HFFc6 (cell line): ENCODE measurements at regions not wholly inside any gene's neighbourhood (a gene's known extent, or its start where the extent isn't known, plus 50 kb on each side); places are given as distances from the start of the nearest gene placed in this dataset.

Experiments
- DNase-seq: peaks from one replicate; pipeline ENCODE4 v3.0.0-alpha.2; 2018
- H3K27ac Mint-ChIP-seq: 2 replicates; pipeline ENCODE4 v1.8.0; 2020; ENCODE audit warnings: mild to moderate bottlenecking, mixed read lengths
- H3K27me3 Mint-ChIP-seq: 2 replicates; pipeline ENCODE4 v1.8.0; 2021; ENCODE audit warnings: mild to moderate bottlenecking, moderate library complexity, mixed read lengths; ENCODE audit not compliant: insufficient read depth
- H3K36me3 Mint-ChIP-seq: 2 replicates; pipeline ENCODE4 v1.8.0; 2021; ENCODE audit warnings: low read depth, mixed read lengths
- H3K4me1 Mint-ChIP-seq: 2 replicates; pipeline ENCODE4 v1.8.0; 2020; ENCODE audit warnings: low read depth, mixed read lengths
- H3K4me3 Mint-ChIP-seq: 2 replicates; pipeline ENCODE4 v1.8.0; 2020; ENCODE audit warnings: mild to moderate bottlenecking, moderate library complexity, mixed read lengths
- H3K9me3 Mint-ChIP-seq: 2 replicates; pipeline ENCODE4 v1.8.0; 2020; ENCODE audit warnings: mild to moderate bottlenecking, mixed read lengths
- TF ChIP-seq, protein P1 (sequence below): fragments of 200-600 bp; sonication (generic); IDR thresholded peaks from 2 replicates; pipeline ENCODE4 v1.5.0; 2021; ENCODE audit warnings: antibody characterized with exemption, mild to moderate bottlenecking

GRCh38 chr12:58186401-58186800 is 245.0 kb downstream of the ATP23 start:
- Mint-ChIP-seq H3K4me3 (no peak overlapping the region), H3K36me3 (no peaks in the 10 kb centered on the region), H3K27me3 (peaks cover 2% of the 10 kb centered on the region), H3K4me1 (no peaks in the 10 kb centered on the region), H3K9me3 (no peaks in the 10 kb centered on the region), H3K27ac (no peak overlapping the region)
- DNase-seq = no peak
- TF ChIP-seq, protein P1, sequence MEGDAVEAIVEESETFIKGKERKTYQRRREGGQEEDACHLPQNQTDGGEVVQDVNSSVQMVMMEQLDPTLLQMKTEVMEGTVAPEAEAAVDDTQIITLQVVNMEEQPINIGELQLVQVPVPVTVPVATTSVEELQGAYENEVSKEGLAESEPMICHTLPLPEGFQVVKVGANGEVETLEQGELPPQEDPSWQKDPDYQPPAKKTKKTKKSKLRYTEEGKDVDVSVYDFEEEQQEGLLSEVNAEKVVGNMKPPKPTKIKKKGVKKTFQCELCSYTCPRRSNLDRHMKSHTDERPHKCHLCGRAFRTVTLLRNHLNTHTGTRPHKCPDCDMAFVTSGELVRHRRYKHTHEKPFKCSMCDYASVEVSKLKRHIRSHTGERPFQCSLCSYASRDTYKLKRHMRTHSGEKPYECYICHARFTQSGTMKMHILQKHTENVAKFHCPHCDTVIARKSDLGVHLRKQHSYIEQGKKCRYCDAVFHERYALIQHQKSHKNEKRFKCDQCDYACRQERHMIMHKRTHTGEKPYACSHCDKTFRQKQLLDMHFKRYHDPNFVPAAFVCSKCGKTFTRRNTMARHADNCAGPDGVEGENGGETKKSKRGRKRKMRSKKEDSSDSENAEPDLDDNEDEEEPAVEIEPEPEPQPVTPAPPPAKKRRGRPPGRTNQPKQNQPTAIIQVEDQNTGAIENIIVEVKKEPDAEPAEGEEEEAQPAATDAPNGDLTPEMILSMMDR = no peak

- Mint-ChIP-seq H3K9me3 (no peaks in the 10 kb centered on the region), H3K36me3 (no peaks in the 10 kb centered on the region), H3K27me3 (peaks cover 2% of the 10 kb centered on the region), H3K27ac (no peak overlapping the region), H3K4me3 (no peak overlapping the region), H3K4me1 (no peaks in the 10 kb centered on the region)
- TF ChIP-seq, protein P1 = no peak
- no peak for DNase-seq
These were observed 245.5 kb downstream of the ATP23 start for GRCh38 chr12:58186914-58187313.

GRCh38 chr12:58189030-58189429 is 247.7 kb downstream of the ATP23 start:
- Mint-ChIP-seq H3K27ac (no peak overlapping the region), H3K9me3 (no peaks in the 10 kb centered on the region), H3K4me1 (no peaks in the 10 kb centered on the region), H3K36me3 (no peaks in the 10 kb centered on the region), H3K27me3 (peaks cover 2% of the 10 kb centered on the region), H3K4me3 (no peak overlapping the region)
- TF ChIP-seq, protein P1 = no peak
- no peak for DNase-seq

GRCh38 chr12:58189893-58190292 is 248.5 kb downstream of the ATP23 start:
- no peaks in the 10 kb centered on the region for H3K4me1 Mint-ChIP-seq
- peaks cover 2% of the 10 kb centered on the region for H3K27me3 Mint-ChIP-seq
- TF ChIP-seq, protein P1 = no peak
- DNase-seq = no peak
- H3K36me3 Mint-ChIP-seq = no peaks in the 10 kb centered on the region
- no peak overlapping the region for H3K27ac Mint-ChIP-seq
- no peaks in the 10 kb centered on the region for H3K9me3 Mint-ChIP-seq
- H3K4me3 Mint-ChIP-seq = no peak overlapping the region

GRCh38 chr12:58190618-58191017 is 249.3 kb downstream of the ATP23 start:
- no peaks in the 10 kb centered on the region for H3K36me3 Mint-ChIP-seq
- TF ChIP-seq, protein P1 = no peak
- H3K4me1 Mint-ChIP-seq = no peaks in the 10 kb centered on the region
- DNase-seq = no peak
- H3K4me3 Mint-ChIP-seq = no peak overlapping the region
- H3K9me3 Mint-ChIP-seq = no peaks in the 10 kb centered on the region
- no peak overlapping the region for H3K27ac Mint-ChIP-seq
- peaks cover 2% of the 10 kb centered on the region for H3K27me3 Mint-ChIP-seq

GRCh38 chr12:58196971-58197370 is 255.6 kb downstream of the ATP23 start:
- TF ChIP-seq, protein P1 = no peak
- no peak overlapping the region for H3K4me3 Mint-ChIP-seq

More at GRCh38 chr12:58196971-58197370, 255.6 kb downstream of the ATP23 start:
- no peaks in the 10 kb centered on the region for H3K36me3 Mint-ChIP-seq
- no peaks in the 10 kb centered on the region for H3K9me3 Mint-ChIP-seq
- DNase-seq = no peak
- H3K4me1 Mint-ChIP-seq = no peaks in the 10 kb centered on the region
- peaks cover 5% of the 10 kb centered on the region; the same call in 1 of the 2 replicates for H3K27me3 Mint-ChIP-seq
- H3K27ac Mint-ChIP-seq = no peak overlapping the region
